GM19452 (cell line): ENCODE measurements at regions not wholly inside any gene's neighbourhood (a gene's known extent, or its start where the extent isn't known, plus 50 kb on each side); places are given as distances from the start of the nearest gene placed in this dataset.

ENCODE experiments used
- ATAC-seq: cut with Tn5 transposase; IDR thresholded peaks from one replicate; pipeline ENCODE4 v1.9.1; 2021; ENCODE audit not compliant: unreplicated experiment

GRCh38 chr7:35504365-35504764 is 190.6 kb downstream of the HERPUD2 start:
- ATAC-seq, result no peak

DNA sequence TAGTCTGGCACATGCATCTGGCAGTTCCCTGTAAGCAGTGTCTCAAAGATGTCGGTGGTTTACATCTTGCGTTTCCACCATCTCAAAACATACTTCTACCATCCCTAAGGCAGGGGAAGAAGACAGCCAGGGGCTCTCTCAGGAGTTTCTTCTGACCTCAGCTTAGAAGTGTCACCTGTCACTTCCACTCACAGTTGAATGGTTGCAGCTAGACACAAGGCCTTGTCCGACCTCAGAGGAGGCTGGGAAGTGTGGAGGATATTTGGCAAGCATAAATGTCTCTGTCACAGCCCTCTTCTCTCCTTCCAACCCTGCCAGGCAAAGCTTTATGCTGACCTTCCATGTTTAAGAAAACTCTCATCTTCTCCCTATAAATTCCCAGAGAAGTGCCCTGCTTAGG is 193.3 kb downstream of the HERPUD2 start:
- no peak for ATAC-seq

- ATAC-seq, result no peak
These were observed 195.7 kb downstream of the HERPUD2 start for GRCh38 chr7:35499226-35499625.

- ATAC-seq, result no peak
These were observed 196.5 kb downstream of the HERPUD2 start for GRCh38 chr7:35498416-35498815.

DNA sequence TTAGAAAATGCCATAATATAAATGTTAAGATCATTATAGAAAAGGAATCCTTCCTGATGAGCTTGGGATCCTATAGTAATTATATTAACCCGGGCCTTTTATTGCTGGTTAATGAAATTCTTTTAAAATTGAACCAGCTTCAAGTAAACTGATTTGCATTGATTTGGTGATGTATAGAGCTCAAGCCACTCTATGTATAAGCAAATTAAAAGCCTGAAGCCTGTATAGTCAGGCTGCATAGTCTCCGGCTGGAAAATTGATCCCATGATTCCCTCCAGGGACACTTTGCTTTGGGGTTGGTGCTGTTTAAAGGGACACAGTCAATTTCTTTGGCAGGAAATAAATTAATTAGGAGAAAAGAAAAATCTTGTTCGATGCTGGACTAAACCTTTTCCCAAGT is 199.1 kb downstream of the HERPUD2 start:
- no peak for ATAC-seq

DNA sequence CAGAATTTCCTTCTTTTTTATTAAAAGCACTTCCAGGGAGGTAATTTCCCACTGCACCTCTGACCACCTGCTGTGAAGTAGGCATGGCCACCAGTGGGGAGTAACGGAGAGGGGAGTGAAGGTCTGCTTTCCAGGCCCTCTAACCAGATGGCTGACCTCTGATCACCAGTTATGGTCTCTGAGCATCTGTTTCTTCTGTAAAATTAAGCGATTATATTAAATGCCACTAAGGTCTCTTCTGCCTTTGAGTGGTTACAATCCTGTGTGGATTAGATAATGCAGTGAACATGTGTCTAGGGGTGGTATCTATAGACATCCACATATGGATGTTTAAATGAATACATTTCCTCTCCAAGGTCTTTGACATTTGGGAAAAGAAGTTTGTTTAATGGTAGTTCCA is 199.6 kb downstream of the HERPUD2 start:
- no peak for ATAC-seq

- no peak for ATAC-seq
These were observed 200.5 kb downstream of the HERPUD2 start for GRCh38 chr7:35494407-35494806.

DNA sequence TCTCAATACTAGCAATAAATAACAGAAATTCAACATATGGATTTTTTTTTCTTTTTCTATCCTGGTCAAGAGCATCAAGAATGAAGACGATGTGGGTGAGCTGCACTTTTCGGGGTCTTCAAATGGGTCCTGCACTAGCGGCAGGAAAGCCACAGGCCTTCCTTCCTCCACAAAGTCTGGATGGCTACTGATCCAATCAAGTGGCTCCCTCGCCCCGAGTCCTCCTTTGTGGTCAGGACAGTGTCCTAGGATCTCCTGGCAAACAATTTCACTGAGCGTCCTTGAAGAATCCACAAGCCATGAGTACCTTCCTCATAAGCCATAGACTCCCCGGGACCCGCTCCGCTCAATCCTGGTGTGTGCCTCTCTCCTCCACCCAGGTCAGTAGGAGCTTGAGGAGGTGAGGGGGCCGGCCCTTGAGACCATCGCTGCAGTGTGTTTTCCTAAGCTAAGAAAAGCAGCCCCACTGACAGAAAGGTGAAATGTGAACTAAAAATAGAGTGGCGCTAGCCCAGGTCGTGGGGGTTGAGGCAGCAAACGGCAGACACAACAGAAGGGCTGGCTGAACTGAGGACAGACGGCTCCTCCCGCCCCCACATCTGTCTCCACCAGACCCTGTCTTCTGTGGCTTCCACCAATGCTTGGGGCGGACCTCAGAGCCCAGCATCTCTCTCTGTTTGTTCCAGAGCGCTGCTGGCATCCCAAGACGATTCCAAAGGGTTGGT is 202.3 kb downstream of the HERPUD2 start:
- no peak for ATAC-seq

DNA sequence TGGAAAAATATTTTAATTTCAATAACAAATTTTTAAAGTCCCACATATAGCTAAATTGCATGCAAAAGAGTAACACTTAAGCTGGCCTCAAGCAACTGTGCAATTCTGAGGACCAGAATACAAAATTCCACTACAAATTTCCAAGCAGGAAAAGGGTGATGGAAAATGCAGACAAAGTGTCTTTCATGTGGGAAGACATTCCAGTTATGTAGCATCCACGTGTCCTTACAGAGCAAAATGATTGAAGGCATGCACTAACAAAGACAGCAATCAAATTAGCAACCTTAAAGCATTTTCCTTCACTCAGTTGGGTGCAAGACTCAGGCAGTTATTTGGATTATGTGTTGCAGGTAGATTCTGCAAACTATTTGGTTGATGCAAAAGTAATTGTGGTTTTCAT is 203.7 kb downstream of the HERPUD2 start:
- ATAC-seq, result no peak

- no peak for ATAC-seq
These were observed 207.1 kb downstream of the HERPUD2 start for GRCh38 chr7:35487841-35488240.

- ATAC-seq, result no peak
These were observed 207.5 kb downstream of the HERPUD2 start for GRCh38 chr7:35487402-35487801.

- no peak for ATAC-seq
These were observed 209.5 kb downstream of the HERPUD2 start for GRCh38 chr7:35485436-35485835.

- no peak for ATAC-seq
These were observed 211.4 kb downstream of the HERPUD2 start for GRCh38 chr7:35483568-35483967.

DNA sequence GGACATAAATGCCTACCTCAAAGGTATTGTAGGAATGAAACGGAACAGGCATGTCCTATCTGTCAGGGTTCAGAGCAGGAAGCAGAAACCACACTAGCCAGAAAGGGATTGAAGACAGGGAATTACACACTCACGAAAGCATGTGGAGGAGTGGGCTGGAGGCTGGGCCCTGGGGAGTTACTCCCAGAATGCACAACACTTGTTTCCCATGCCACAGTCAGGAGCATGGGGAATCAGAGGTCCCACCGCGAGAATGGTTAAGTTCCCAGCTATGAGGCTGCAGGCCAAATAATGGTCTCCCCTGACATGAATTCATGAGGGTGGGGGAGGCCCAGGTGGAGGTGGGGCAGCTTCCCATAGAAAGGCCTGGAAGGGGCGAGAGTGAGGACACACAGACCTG is 212.7 kb downstream of the HERPUD2 start:
- no peak for ATAC-seq

DNA sequence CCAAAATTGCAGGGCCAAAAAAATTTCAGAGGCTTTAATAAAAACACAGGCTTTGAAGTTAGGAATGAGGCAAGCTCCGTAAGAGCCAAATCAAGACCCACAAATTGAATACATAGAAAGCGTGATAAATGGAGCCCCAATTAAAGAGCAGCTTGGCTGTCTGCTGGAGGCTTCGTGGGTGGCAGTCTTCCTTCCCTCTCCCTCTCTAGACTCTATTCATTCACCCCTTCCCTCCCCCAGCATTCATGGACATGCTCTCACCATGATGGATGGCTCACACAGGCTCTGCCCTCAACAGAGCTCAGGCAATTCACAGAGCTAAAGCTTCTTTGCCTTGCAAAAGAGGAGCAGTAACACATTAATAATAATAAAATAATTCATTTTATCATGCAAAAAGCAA is 214.1 kb downstream of the HERPUD2 start:
- ATAC-seq, result no peak

DNA sequence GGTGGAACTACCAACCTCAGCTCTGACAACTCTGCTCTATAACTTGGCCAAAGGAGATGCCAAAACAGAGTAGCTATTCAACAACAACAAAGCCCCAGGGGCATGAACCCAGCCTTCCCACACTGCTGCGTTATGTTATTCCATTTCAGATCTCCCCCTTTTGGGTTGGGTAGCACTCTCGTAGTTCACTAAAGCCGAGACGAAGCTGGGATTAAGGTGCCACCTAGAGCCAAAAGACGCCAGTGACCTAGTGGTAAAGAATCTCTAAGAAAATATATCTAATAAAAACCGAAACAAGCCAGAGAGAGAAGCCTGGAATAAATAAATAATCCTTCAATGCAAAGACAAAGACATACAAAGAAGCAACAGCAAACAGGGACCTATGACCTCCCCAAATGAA is 217.3 kb downstream of the HERPUD2 start:
- ATAC-seq, result no peak

DNA sequence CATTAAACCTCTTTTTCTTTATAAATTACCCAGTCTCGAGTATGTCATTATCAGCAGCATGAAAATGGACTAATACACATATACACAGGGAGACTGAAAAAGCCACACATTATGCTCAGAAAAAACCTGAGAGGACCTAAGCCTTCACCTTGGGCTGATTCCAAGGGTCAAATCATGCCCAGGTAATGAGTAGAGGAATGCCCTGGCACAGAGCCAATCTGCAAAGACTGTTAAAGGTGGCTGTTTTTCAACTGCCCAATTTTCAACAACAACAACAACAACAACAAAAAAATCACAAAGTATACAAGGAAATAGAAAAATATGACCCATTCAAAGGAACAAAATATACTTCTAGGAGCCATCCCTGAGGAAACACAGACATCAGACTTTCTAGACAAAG is 220.2 kb upstream of the TBX20 start:
- no peak for ATAC-seq

GRCh38 chr7:35468606-35469005 is 214.7 kb upstream of the TBX20 start:
- ATAC-seq, result no peak

GRCh38 chr7:35467456-35467978 is 213.6 kb upstream of the TBX20 start:
- no peak for ATAC-seq

DNA sequence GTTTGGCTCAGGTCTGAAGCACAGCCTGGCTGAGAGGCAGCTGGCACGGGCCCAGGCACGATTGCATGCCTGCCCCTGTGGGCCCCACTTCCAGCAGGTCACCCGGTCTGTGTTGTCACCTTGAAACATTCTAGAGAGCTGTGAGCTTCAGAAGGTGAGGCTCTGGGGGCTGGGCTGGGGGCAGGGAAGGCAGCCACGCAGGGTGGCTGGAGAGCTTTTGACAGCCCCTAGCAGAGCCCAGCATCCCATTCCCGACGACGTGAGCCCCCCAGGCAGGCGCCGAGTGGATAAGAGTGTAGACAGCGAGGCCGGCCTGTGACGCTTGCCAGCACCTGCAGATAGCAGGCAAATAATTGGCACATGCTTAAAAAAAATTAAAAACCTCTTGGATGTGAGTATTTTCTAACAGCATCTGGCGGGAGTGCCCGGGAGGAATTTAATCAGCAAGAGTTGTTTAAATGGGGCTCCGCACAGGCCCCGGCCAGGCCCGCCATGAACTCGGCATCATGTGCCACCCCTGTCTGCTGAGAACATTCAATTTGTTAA is 212.0 kb upstream of the TBX20 start:
- no peak for ATAC-seq

- no peak for ATAC-seq
These were observed 209.9 kb upstream of the TBX20 start for GRCh38 chr7:35463751-35464150.

GRCh38 chr7:35463176-35463700 is 209.3 kb upstream of the TBX20 start:
- no peak for ATAC-seq
